Duodenal mucosa (tissue), 2 donors: ENCODE measurements at regions not wholly inside any gene's neighbourhood (a gene's known extent, or its start where the extent isn't known, plus 50 kb on each side); places are given as distances from the start of the nearest gene placed in this dataset.
"Not testable (repeated sequence)": the region's sequence is repeated elsewhere in the genome, so short reads cannot be mapped to it uniquely, and the experiment has no call there.

Experiments used
- H3K27ac ChIP-seq: one replicate; pipeline ENCODE4 v1.7.0; 2013; ENCODE audit warnings: low read depth, low read length
- H3K27me3 ChIP-seq, 2 donors: one replicate each; pipeline ENCODE4 v1.7.0; 2013; ENCODE audit warnings: low read length in 2 of 2, control low read depth in 1 of 2; ENCODE audit not compliant: insufficient read depth in 2 of 2, control insufficient read depth in 1 of 2
- H3K36me3 ChIP-seq, 2 donors: one replicate each; pipeline ENCODE4 v1.7.0; 2013; ENCODE audit warnings: low read length in 2 of 2, control low read depth in 1 of 2; ENCODE audit not compliant: insufficient read depth in 2 of 2, control insufficient read depth in 1 of 2
- H3K4me1 ChIP-seq, 2 donors: one replicate each; pipeline ENCODE4 v1.7.0; 2013; ENCODE audit warnings: low read length in 2 of 2, control low read depth in 1 of 2; ENCODE audit not compliant: insufficient read depth in 2 of 2, control insufficient read depth in 1 of 2
- H3K4me3 ChIP-seq, 2 donors: one replicate each; pipeline ENCODE4 v1.7.0; 2013; ENCODE audit warnings: low read length in 2 of 2, low read depth in 1 of 2
- H3K9ac ChIP-seq, 2 donors: one replicate each; pipeline ENCODE4 v1.7.0; 2013; ENCODE audit warnings: low read length in 2 of 2, low read depth in 1 of 2
- H3K9me3 ChIP-seq, 2 donors: one replicate each; pipeline ENCODE4 v1.7.0; 2013; ENCODE audit warnings: low read length in 2 of 2, control low read depth in 1 of 2; ENCODE audit not compliant: control insufficient read depth in 1 of 2

- not testable (repeated sequence) for H3K27ac ChIP-seq, H3K4me3 ChIP-seq, H3K9ac ChIP-seq, H3K36me3 ChIP-seq, H3K9me3 ChIP-seq, H3K4me1 ChIP-seq, H3K27me3 ChIP-seq
Observed at GRCh38 chr7:4391103-4391502, 291.0 kb upstream of the FOXK1 start.

GRCh38 chr7:4394736-4395135 is 287.4 kb upstream of the FOXK1 start:
- Histone ChIP-seq H3K27me3 (no peaks in the 10 kb centered on the region), H3K4me3 (no peak overlapping the region), H3K4me1 (no peaks in the 10 kb centered on the region), H3K36me3 (no peaks in the 10 kb centered on the region), H3K27ac (no peak overlapping the region), H3K9me3 (peaks cover 0 to 2% of the 10 kb centered on the region in 2 donors), H3K9ac (no peak overlapping the region)

GRCh38 chr7:4399121-4399520 is 283.0 kb upstream of the FOXK1 start:
- Histone ChIP-seq H3K27me3 (no peaks in the 10 kb centered on the region), H3K9ac (no peak overlapping the region), H3K36me3 (no peaks in the 10 kb centered on the region), H3K27ac (no peak overlapping the region), H3K4me1 (no peaks in the 10 kb centered on the region), H3K9me3 (no peaks in the 10 kb centered on the region), H3K4me3 (no peak overlapping the region)

- no peak overlapping the region for H3K27ac ChIP-seq
- H3K4me1 ChIP-seq, result no peaks in the 10 kb centered on the region
- H3K9me3 ChIP-seq, result no peaks in the 10 kb centered on the region
- no peaks in the 10 kb centered on the region for H3K36me3 ChIP-seq
- H3K4me3 ChIP-seq, result no peak overlapping the region
- H3K27me3 ChIP-seq, result no peaks in the 10 kb centered on the region
- H3K9ac ChIP-seq, result no peak overlapping the region
Observed at GRCh38 chr7:4399596-4399995, 282.5 kb upstream of the FOXK1 start.

GRCh38 chr7:4406288-4407058 is 275.6 kb upstream of the FOXK1 start:
- no peaks in the 10 kb centered on the region for H3K36me3 ChIP-seq
- H3K9me3 ChIP-seq, result peaks cover 0 to 3% of the 10 kb centered on the region in 2 donors
- no peaks in the 10 kb centered on the region for H3K27me3 ChIP-seq
- no peak overlapping the region for H3K9ac ChIP-seq
- no peaks in the 10 kb centered on the region for H3K4me1 ChIP-seq
- H3K27ac ChIP-seq, result no peak overlapping the region
- no peak overlapping the region for H3K4me3 ChIP-seq

DNA sequence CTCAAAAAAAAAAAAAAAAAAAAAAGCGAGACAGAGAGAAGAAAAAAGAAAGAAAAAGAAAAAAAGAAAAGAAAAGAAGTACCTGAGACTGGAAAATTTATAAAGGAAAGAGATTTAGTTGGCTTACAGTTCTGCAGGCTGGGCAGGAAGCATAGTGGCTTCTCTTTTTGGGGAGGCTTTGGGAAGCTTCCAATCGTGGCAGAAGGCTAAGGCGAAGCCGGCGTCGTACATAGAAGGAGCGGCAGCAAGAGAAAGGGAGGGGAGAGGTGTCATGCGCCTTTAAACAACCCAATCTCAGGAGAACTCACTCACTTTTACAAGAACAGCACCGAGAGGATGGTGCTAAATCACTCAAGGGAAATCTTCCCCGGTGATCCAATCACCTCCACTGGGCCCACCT is 272.1 kb upstream of the FOXK1 start:
- H3K4me3 ChIP-seq, result no peak overlapping the region
- H3K36me3 ChIP-seq, result no peaks in the 10 kb centered on the region
- no peak overlapping the region for H3K9ac ChIP-seq
- H3K9me3 ChIP-seq, result peaks cover 5 to 10% of the 10 kb centered on the region in 2 donors
- H3K4me1 ChIP-seq, result no peaks in the 10 kb centered on the region
- no peak overlapping the region for H3K27ac ChIP-seq
- H3K27me3 ChIP-seq, result no peaks in the 10 kb centered on the region

DNA sequence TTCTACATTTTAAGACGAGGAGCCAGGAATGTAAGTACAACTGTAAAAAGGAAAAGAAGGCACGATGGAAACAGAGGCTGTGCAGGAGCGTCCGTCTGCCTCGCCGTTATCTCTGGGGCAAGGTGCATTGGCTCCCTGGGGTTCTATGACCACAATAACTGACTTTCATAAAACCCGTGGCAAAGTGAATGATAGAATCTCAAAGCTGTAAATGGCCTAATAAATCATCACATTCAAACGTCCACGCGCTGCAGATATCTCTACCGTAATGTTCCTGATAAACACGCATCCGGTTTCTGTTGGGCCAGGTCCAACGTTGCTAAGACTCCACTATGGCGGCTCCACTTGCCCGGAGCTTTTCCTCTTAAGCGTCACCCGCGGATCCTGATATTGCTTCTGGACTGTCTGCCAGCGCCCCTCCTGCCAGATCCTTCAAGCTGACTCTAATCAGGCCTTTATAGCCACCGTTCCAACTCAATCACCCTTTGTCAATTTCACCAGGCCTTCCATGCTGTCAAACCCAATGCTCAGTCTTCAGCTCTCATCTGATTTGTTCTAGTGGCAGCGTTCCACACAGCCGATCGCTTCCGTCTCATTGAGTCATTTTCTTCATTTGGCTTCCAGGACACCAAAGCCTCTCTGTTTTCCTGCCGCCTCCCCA is 265.6 kb upstream of the FOXK1 start:
- no peak overlapping the region for H3K9ac ChIP-seq
- H3K36me3 ChIP-seq, result no peaks in the 10 kb centered on the region
- peaks cover 5 to 8% of the 10 kb centered on the region in 2 donors for H3K9me3 ChIP-seq
- no peaks in the 10 kb centered on the region for H3K27me3 ChIP-seq
- no peak overlapping the region for H3K27ac ChIP-seq
- H3K4me1 ChIP-seq, result peaks cover 0 to 6% of the 10 kb centered on the region in 2 donors
- H3K4me3 ChIP-seq, result peak overlapping the region; percentile 47 to 58

DNA sequence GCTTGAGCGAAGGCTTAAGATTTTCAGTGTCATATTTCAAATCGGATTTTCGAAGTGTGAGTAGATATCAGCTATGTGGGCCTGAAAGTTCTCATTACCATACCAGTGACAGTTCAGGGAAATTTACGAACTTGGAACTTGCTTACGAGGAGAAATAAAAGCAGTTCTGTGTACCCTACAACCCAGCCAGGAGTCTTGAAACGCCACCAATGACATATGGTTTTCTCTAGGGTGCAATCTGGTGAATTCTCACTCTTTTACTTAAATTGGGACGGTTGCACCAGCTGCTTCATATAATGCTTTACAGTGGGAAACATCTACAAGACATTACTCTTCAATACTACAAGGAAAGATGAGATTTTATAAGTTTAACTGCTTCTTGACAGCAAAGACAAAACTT is 253.6 kb upstream of the FOXK1 start:
- Histone ChIP-seq H3K4me3 (no peak overlapping the region), H3K9me3 (peaks cover 5 to 7% of the 10 kb centered on the region in 2 donors), H3K4me1 (no peaks in the 10 kb centered on the region), H3K36me3 (no peaks in the 10 kb centered on the region), H3K27ac (no peak overlapping the region), H3K9ac (no peak overlapping the region), H3K27me3 (no peaks in the 10 kb centered on the region)

- no peak overlapping the region for H3K9ac ChIP-seq
- no peaks in the 10 kb centered on the region for H3K36me3 ChIP-seq
- H3K4me1 ChIP-seq, result no peaks in the 10 kb centered on the region
- H3K27me3 ChIP-seq, result peaks cover 0 to 2% of the 10 kb centered on the region in 2 donors
- peaks cover 5 to 6% of the 10 kb centered on the region in 2 donors for H3K9me3 ChIP-seq
- H3K4me3 ChIP-seq, result no peak overlapping the region
- no peak overlapping the region for H3K27ac ChIP-seq
Observed at GRCh38 chr7:4430227-4430626, 251.9 kb upstream of the FOXK1 start.

DNA sequence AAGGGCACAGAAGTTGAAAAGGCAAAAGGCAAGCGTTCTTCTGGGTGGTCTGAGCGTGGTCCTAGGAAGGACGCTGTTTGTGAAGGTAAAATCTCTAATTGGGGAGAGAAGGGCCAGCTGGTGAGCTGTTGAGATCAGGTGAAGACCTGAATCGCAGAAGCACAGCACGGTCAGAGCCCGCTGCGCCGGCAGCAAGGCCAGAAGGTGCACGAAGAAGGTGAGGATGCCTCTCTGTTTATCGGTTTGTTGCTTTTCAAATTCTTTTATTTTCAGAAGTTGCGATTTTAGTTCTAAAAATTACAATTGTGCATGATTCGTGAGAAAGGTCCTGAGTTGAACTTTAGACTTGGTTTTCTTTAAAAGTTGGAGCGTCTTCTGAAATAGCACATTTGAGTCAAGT is 247.8 kb upstream of the FOXK1 start:
- Histone ChIP-seq H3K27me3 (peaks cover 4% of the 10 kb centered on the region in 2 donors), H3K4me3 (no peak overlapping the region), H3K9me3 (peaks cover 5 to 6% of the 10 kb centered on the region in 2 donors), H3K27ac (no peak overlapping the region), H3K4me1 (no peaks in the 10 kb centered on the region), H3K9ac (no peak overlapping the region), H3K36me3 (no peaks in the 10 kb centered on the region)
